GM23338 (cell line): ENCODE measurements at regions not wholly inside any gene's neighbourhood (a gene's known extent, or its start where the extent isn't known, plus 50 kb on each side); places are given as distances from the start of the nearest gene placed in this dataset.

Source experiments
- EZH2 ChIP-seq: fragments of 200-600 bp; sonication (generic); IDR thresholded peaks from one replicate; pipeline ENCODE4 v1.8.0; 2017; ENCODE audit warnings: antibody characterized with exemption, mild to moderate bottlenecking, low read depth; ENCODE audit not compliant: unreplicated experiment
- EZH2phosphoT487 ChIP-seq: fragments of 200-600 bp; sonication (generic); IDR thresholded peaks from one replicate; pipeline ENCODE4 v1.8.1; 2018; ENCODE audit warnings: antibody characterized with exemption; ENCODE audit not compliant: unreplicated experiment
- JUNB ChIP-seq: IDR thresholded peaks from one replicate; pipeline ENCODE4 v1.6.1; 2016; ENCODE audit warnings: antibody characterized with exemption; ENCODE audit not compliant: unreplicated experiment
- NANOG ChIP-seq: IDR thresholded peaks from 2 replicates; pipeline ENCODE4 v1.6.1; 2016; ENCODE audit warnings: antibody characterized with exemption, borderline replicate concordance
- POLR2AphosphoS5 ChIP-seq: IDR thresholded peaks from 2 replicates; pipeline ENCODE4 v1.6.1; 2016; ENCODE audit warnings: antibody characterized with exemption, low read depth
- STAT1 ChIP-seq: IDR thresholded peaks from one replicate; pipeline ENCODE4 v1.6.1; 2016; ENCODE audit warnings: antibody characterized with exemption; ENCODE audit not compliant: unreplicated experiment
- ZNF114 ChIP-seq: fragments of 250-450 bp; sonication (Bioruptor Pico); IDR thresholded peaks from 2 replicates; pipeline ENCODE4 v1.5.0; 2020; ENCODE audit warnings: mild to moderate bottlenecking, moderate library complexity
- TF ChIP-seq, protein P1 (sequence below), 2 experiments: fragments of 200-600 bp in 1 of 2; sonication (generic) in 1 of 2; conservative IDR thresholded peaks; 2 replicates each; pipeline versions ENCODE4 v1.5.1 to v1.6.1; 2016 to 2017; ENCODE audit warnings: antibody characterized with exemption in 2 of 2, low read depth in 2 of 2, mild to moderate bottlenecking in 2 of 2, moderate library complexity in 1 of 2
- TF ChIP-seq, protein P2 (sequence below): IDR thresholded peaks from one replicate; pipeline ENCODE4 v1.6.1; 2018; ENCODE audit warnings: antibody characterized with exemption; ENCODE audit not compliant: unreplicated experiment
- TF ChIP-seq, protein P3 (sequence below): fragments of 250-450 bp; sonication (Bioruptor Pico); IDR thresholded peaks from 2 replicates; pipeline ENCODE4 v1.5.0; 2020; ENCODE audit warnings: mild to moderate bottlenecking, moderate library complexity

DNA sequence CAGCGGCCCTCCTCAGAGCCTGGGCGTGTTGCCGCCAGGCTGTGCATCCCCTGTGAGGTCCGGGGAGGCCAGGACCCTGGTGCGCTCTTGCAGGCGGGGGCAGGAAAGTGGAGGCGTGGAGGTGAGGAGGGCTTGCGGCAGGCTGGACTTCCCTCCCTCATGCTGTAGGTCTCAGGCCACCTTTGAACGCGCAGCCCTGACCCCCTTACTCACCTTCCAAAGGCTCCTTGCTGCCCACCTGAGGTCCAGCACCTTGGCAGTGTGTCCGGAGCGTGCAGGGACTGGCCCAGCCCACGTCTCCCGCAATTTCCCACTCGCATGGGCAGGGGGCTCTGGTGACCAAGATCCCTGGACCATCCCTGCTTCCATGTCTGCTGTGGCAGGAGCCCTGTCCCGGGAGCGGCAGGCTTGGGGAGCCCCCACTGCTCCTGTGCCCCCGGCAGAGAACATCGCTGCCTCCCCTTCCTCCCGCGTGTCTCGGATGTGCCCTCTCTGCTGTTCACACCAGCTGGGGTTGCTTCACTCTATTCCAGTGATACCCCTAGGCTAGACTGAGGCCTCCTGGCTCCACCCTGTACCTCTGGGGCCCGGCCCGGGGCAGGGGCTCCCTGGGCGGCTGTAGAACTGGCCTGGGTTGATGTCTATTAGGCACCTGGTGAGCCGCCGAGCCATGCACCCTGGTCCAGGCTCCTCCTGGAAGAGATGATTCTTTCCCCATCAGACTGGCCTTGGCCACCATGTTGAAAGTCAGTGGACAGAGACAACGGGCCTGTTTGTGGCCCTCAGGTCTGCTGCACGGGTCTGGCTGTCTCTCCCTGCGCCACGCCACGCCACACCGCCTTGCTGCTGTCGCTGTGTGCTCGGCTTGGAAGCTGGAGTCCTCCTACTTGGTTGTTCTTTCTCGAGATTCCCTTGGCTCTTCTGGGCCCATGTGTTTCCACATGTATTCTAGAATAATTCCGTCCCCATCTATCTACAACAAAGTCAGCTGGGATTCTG lies 95.4 kb upstream of the ADRA2C start:
- TF ChIP-seq STAT1, result no peak
- TF ChIP-seq EZH2phosphoT487, result no peak
- TF ChIP-seq, protein P1, sequence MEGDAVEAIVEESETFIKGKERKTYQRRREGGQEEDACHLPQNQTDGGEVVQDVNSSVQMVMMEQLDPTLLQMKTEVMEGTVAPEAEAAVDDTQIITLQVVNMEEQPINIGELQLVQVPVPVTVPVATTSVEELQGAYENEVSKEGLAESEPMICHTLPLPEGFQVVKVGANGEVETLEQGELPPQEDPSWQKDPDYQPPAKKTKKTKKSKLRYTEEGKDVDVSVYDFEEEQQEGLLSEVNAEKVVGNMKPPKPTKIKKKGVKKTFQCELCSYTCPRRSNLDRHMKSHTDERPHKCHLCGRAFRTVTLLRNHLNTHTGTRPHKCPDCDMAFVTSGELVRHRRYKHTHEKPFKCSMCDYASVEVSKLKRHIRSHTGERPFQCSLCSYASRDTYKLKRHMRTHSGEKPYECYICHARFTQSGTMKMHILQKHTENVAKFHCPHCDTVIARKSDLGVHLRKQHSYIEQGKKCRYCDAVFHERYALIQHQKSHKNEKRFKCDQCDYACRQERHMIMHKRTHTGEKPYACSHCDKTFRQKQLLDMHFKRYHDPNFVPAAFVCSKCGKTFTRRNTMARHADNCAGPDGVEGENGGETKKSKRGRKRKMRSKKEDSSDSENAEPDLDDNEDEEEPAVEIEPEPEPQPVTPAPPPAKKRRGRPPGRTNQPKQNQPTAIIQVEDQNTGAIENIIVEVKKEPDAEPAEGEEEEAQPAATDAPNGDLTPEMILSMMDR (conservative IDR thresholded peaks at IDR 0.05; ENCODE audit: low read depth in 2 of 2), result no peak
- no peak for TF ChIP-seq ZNF114
- TF ChIP-seq, protein P2, sequence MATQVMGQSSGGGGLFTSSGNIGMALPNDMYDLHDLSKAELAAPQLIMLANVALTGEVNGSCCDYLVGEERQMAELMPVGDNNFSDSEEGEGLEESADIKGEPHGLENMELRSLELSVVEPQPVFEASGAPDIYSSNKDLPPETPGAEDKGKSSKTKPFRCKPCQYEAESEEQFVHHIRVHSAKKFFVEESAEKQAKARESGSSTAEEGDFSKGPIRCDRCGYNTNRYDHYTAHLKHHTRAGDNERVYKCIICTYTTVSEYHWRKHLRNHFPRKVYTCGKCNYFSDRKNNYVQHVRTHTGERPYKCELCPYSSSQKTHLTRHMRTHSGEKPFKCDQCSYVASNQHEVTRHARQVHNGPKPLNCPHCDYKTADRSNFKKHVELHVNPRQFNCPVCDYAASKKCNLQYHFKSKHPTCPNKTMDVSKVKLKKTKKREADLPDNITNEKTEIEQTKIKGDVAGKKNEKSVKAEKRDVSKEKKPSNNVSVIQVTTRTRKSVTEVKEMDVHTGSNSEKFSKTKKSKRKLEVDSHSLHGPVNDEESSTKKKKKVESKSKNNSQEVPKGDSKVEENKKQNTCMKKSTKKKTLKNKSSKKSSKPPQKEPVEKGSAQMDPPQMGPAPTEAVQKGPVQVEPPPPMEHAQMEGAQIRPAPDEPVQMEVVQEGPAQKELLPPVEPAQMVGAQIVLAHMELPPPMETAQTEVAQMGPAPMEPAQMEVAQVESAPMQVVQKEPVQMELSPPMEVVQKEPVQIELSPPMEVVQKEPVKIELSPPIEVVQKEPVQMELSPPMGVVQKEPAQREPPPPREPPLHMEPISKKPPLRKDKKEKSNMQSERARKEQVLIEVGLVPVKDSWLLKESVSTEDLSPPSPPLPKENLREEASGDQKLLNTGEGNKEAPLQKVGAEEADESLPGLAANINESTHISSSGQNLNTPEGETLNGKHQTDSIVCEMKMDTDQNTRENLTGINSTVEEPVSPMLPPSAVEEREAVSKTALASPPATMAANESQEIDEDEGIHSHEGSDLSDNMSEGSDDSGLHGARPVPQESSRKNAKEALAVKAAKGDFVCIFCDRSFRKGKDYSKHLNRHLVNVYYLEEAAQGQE, result no peak
- no peak for TF ChIP-seq POLR2AphosphoS5
- TF ChIP-seq EZH2, result no peak
- TF ChIP-seq, protein P3, sequence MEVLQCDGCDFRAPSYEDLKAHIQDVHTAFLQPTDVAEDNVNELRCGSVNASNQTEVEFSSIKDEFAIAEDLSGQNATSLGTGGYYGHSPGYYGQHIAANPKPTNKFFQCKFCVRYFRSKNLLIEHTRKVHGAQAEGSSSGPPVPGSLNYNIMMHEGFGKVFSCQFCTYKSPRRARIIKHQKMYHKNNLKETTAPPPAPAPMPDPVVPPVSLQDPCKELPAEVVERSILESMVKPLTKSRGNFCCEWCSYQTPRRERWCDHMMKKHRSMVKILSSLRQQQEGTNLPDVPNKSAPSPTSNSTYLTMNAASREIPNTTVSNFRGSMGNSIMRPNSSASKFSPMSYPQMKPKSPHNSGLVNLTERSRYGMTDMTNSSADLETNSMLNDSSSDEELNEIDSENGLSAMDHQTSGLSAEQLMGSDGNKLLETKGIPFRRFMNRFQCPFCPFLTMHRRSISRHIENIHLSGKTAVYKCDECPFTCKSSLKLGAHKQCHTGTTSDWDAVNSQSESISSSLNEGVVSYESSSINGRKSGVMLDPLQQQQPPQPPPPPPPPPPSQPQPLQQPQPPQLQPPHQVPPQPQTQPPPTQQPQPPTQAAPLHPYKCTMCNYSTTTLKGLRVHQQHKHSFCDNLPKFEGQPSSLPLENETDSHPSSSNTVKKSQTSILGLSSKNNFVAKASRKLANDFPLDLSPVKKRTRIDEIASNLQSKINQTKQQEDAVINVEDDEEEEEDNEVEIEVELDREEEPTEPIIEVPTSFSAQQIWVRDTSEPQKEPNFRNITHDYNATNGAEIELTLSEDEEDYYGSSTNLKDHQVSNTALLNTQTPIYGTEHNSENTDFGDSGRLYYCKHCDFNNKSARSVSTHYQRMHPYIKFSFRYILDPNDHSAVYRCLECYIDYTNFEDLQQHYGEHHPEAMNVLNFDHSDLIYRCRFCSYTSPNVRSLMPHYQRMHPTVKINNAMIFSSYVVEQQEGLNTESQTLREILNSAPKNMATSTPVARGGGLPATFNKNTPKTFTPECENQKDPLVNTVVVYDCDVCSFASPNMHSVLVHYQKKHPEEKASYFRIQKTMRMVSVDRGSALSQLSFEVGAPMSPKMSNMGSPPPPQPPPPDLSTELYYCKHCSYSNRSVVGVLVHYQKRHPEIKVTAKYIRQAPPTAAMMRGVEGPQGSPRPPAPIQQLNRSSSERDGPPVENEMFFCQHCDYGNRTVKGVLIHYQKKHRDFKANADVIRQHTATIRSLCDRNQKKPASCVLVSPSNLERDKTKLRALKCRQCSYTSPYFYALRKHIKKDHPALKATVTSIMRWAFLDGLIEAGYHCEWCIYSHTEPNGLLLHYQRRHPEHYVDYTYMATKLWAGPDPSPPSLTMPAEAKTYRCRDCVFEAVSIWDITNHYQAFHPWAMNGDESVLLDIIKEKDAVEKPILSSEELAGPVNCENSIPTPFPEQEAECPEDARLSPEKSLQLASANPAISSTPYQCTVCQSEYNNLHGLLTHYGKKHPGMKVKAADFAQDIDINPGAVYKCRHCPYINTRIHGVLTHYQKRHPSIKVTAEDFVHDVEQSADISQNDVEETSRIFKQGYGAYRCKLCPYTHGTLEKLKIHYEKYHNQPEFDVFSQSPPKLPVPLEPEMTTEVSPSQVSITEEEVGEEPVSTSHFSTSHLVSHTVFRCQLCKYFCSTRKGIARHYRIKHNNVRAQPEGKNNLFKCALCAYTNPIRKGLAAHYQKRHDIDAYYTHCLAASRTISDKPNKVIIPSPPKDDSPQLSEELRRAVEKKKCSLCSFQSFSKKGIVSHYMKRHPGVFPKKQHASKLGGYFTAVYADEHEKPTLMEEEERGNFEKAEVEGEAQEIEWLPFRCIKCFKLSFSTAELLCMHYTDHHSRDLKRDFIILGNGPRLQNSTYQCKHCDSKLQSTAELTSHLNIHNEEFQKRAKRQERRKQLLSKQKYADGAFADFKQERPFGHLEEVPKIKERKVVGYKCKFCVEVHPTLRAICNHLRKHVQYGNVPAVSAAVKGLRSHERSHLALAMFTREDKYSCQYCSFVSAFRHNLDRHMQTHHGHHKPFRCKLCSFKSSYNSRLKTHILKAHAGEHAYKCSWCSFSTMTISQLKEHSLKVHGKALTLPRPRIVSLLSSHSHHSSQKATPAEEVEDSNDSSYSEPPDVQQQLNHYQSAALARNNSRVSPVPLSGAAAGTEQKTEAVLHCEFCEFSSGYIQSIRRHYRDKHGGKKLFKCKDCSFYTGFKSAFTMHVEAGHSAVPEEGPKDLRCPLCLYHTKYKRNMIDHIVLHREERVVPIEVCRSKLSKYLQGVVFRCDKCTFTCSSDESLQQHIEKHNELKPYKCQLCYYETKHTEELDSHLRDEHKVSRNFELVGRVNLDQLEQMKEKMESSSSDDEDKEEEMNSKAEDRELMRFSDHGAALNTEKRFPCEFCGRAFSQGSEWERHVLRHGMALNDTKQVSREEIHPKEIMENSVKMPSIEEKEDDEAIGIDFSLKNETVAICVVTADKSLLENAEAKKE, result no peak
- TF ChIP-seq NANOG, result no peak
- TF ChIP-seq JUNB, result no peak
